ENCODE measurements at regions not wholly inside any gene's neighbourhood (a gene's known extent, or its start where the extent isn't known, plus 50 kb on each side); places are given as distances from the start of the nearest gene placed in this dataset.
A peak's percentile ranks its signal among the peaks of the same experiment; 100 is the strongest.
"Not testable (repeated sequence)": the region's sequence is repeated elsewhere in the genome, so short reads cannot be mapped to it uniquely, and the experiment has no call there.

DNA sequence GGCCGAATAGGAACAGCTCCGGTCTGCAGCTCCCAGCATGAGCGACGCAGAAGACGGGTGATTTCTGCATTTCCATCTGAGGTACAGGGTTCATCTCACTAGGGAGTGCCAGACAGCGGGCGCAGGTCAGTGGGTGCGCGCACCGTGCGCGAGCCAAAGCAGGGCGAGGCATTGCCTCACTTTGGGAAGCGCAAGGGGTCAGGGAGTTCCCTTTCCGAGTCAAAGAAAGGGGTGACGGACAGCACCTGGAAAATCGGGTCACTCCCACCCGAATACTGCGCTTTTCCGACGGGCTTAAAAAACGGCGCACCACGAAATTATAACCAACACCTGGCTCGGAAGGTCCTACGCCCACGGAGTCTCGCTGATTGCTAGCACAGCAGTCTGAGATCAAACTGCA is 386.8 kb upstream of the SPHKAP start:
- DNase-seq; H3K27me3 ChIP-seq (ENCODE audit: control insufficient read depth, insufficient read depth, low read length); H3K36me3 ChIP-seq (ENCODE audit: control insufficient read depth, insufficient read depth, low read length); H3K4me3 ChIP-seq (ENCODE audit: low read length); H3K9me3 ChIP-seq (ENCODE audit: control insufficient read depth, low read depth, low read length); H3K4me1 ChIP-seq (ENCODE audit: control insufficient read depth, insufficient read depth, low read length); H3K27ac ChIP-seq (ENCODE audit: low read length): not testable (repeated sequence)
- no CpG with 5 or more reads among the region's 28 CpGs for WGBS (ENCODE audit: insufficient coverage, low lambda C conversion rate)

DNA sequence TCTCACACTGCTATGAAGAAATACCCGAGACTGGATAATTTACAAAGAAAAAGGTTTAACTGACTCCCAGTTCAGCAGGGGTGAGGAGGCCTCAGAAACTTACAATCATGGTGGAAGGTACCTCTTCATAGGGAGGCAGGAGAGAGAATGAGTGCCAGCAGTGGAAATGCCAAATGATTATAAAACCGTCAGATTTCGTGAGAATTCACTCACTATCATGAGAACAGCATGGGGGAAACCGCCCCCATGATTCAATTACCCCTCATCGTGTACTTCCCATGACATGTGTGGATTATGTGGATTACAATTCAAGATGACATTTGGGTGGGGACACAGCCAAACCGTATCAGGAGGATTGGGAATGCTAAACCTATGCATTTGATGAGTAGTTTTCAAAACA is 380.3 kb upstream of the SPHKAP start:
- Histone ChIP-seq H3K27me3 (ENCODE audit: control insufficient read depth, insufficient read depth, low read length) (no peaks in the 10 kb centered on the region), H3K36me3 (ENCODE audit: control insufficient read depth, insufficient read depth, low read length) (no peaks in the 10 kb centered on the region), H3K4me1 (ENCODE audit: control insufficient read depth, insufficient read depth, low read length) (no peaks in the 10 kb centered on the region), H3K27ac (ENCODE audit: low read length) (no peak overlapping the region), H3K9me3 (ENCODE audit: control insufficient read depth, low read depth, low read length) (no peaks in the 10 kb centered on the region), H3K4me3 (ENCODE audit: low read length) (no peak overlapping the region)
- 80% methylated on average over 1 of the region's 6 CpGs for WGBS (ENCODE audit: insufficient coverage, low lambda C conversion rate)
- DNase-seq = no peak

DNA sequence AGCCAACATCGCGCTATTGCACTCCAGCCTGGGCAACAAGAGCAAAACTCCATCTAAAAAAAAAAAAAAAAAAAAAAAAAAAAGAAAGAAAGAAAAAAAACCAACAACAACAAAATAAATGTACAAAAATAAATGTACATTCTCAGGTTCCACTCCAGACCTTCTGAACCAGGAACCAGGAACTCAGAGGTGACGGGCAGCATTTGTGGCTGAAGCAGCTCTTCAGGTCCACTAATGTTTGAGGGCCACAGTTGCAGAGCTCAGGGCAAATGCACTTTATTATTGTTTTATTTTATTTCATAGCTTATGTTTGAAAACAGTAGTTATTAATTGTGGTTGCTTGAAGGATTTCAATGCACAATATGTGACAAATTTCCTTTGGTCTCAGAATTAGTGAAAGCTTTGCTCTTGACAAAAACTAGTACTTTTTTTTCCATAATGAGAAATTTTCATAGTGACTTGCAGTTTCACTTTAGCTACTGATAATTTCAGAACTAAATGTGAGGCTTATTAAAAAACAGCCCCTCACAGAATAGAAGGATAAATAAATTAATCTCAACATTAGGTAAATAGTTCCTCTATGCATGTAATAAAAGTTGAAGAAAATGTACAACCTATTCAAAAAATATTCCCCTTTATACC is 378.4 kb upstream of the SPHKAP start:
- Histone ChIP-seq H3K4me3 (ENCODE audit: low read length) (no peak overlapping the region), H3K9me3 (ENCODE audit: control insufficient read depth, low read depth, low read length) (no peaks in the 10 kb centered on the region), H3K36me3 (ENCODE audit: control insufficient read depth, insufficient read depth, low read length) (no peaks in the 10 kb centered on the region), H3K27me3 (ENCODE audit: control insufficient read depth, insufficient read depth, low read length) (no peaks in the 10 kb centered on the region), H3K27ac (ENCODE audit: low read length) (no peak overlapping the region), H3K4me1 (ENCODE audit: control insufficient read depth, insufficient read depth, low read length) (no peaks in the 10 kb centered on the region)
- DNase-seq = no peak
- WGBS (ENCODE audit: insufficient coverage, low lambda C conversion rate) = no CpG with 5 or more reads among the region's 3 CpGs

DNA sequence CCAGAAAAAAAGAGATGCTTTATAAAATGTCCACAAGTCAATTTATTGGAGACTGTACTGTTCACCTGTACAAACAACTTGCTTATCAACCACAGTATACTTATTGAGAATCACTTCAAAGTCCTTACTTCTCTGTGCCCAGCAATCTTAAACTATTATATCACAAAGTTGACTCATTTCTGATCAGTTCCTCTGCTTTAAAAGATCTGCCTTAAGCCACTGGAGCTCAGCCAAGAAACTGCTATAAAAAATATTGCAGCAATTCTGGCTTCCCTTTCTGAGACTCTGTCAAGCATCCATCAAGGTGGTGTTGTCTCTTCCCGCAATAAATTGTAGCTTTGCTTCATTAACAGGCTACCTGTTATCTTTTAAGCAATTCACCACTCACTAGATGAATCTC is 375.2 kb upstream of the SPHKAP start:
- Histone ChIP-seq H3K4me1 (ENCODE audit: control insufficient read depth, insufficient read depth, low read length) (no peaks in the 10 kb centered on the region), H3K4me3 (ENCODE audit: low read length) (no peak overlapping the region), H3K27me3 (ENCODE audit: control insufficient read depth, insufficient read depth, low read length) (no peaks in the 10 kb centered on the region), H3K9me3 (ENCODE audit: control insufficient read depth, low read depth, low read length) (no peaks in the 10 kb centered on the region), H3K27ac (ENCODE audit: low read length) (no peak overlapping the region), H3K36me3 (ENCODE audit: control insufficient read depth, insufficient read depth, low read length) (no peaks in the 10 kb centered on the region)
- DNase-seq = peak; percentile 7 to 57
- WGBS (ENCODE audit: insufficient coverage, low lambda C conversion rate) = no CpG with 5 or more reads among the region's 1 CpG

DNA sequence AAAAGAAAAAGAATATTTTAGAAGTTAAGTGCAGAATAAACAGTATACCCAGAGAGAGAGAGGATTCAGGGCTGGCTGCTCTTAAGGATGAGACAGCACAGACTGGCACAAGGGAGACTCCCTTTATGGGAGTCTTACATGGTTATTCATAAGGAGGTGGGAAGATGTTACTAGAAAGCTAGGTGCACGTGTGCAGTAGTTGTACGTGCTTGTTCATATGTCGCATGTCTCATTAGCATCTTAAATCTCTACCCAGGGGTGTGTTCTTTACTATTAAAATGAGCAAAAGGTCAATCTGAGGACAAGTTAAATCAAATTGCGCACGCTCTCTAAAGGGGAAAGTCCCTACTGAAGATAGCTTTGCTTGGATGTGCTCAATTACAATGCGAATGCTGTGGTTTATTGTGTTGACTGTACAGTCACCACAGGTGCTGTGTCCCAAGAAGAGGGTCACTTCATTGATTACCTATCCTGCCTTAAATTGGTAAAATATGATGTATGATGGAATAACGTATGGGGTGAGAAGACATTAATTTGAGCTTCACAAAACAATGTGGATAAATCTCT is 368.0 kb upstream of the SPHKAP start:
- no peak for DNase-seq
- no peaks in the 10 kb centered on the region for H3K4me1 ChIP-seq (ENCODE audit: control insufficient read depth, insufficient read depth, low read length)
- H3K9me3 ChIP-seq (ENCODE audit: control insufficient read depth, low read depth, low read length) = no peaks in the 10 kb centered on the region
- H3K27ac ChIP-seq (ENCODE audit: low read length) = no peak overlapping the region
- 100% methylated on average over 1 of the region's 7 CpGs for WGBS (ENCODE audit: insufficient coverage, low lambda C conversion rate)
- no peak overlapping the region for H3K4me3 ChIP-seq (ENCODE audit: low read length)
- no peaks in the 10 kb centered on the region for H3K27me3 ChIP-seq (ENCODE audit: control insufficient read depth, insufficient read depth, low read length)
- H3K36me3 ChIP-seq (ENCODE audit: control insufficient read depth, insufficient read depth, low read length) = no peaks in the 10 kb centered on the region

DNA sequence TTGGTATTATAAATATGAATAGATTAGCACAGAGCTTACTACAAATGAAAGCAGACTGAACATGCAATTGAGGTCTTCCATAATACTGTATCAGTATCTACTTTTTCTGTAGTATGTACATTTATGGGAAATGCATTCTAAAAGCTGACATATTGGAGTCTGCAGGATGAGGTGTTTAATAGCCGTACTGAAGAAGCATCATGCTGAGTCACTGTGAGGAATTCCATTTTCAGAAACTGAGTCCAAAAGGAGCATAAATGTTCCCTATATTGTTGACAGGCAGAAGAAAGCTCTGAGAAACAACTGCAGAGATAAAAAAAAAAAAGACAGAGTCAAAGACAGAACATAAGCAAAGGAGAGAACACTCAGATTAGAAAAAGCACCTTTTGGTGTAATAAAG is 366.7 kb upstream of the SPHKAP start:
- Histone ChIP-seq H3K27ac (ENCODE audit: low read length) (no peak overlapping the region), H3K36me3 (ENCODE audit: control insufficient read depth, insufficient read depth, low read length) (no peaks in the 10 kb centered on the region), H3K4me1 (ENCODE audit: control insufficient read depth, insufficient read depth, low read length) (no peaks in the 10 kb centered on the region), H3K27me3 (ENCODE audit: control insufficient read depth, insufficient read depth, low read length) (no peaks in the 10 kb centered on the region), H3K9me3 (ENCODE audit: control insufficient read depth, low read depth, low read length) (no peaks in the 10 kb centered on the region), H3K4me3 (ENCODE audit: low read length) (no peak overlapping the region)
- WGBS (ENCODE audit: insufficient coverage, low lambda C conversion rate) = no CpG with 5 or more reads among the region's 1 CpG
- no peak for DNase-seq

DNA sequence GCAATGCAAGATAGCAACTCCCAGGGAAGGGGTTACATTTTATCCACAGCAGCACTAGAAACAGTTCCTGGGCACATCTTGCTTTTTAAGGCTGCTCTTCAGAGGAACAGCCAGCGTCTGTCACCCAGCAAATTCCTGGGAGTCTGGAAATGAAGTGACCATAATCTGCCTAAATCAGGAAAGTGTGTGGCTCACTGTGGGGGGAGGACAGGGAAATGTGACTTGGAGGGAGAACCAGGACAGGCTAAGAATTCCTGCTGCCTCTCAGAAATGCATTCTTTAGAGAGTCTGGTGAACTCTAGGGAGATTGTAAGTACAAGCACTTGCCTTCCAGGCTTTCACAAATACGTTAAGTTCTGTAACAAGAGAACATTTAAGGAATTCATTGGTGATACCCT is 364.3 kb upstream of the SPHKAP start:
- no CpG with 5 or more reads among the region's 2 CpGs for whole genome bisulfite sequencing (ENCODE audit: insufficient coverage, low lambda C conversion rate)
- Histone ChIP-seq H3K9me3 (ENCODE audit: control insufficient read depth, low read depth, low read length) (no peaks in the 10 kb centered on the region), H3K4me1 (ENCODE audit: control insufficient read depth, insufficient read depth, low read length) (no peaks in the 10 kb centered on the region), H3K27ac (ENCODE audit: low read length) (no peak overlapping the region), H3K27me3 (ENCODE audit: control insufficient read depth, insufficient read depth, low read length) (no peaks in the 10 kb centered on the region), H3K4me3 (ENCODE audit: low read length) (no peak overlapping the region), H3K36me3 (ENCODE audit: control insufficient read depth, insufficient read depth, low read length) (no peaks in the 10 kb centered on the region)
- DNase-seq = no peak

DNA sequence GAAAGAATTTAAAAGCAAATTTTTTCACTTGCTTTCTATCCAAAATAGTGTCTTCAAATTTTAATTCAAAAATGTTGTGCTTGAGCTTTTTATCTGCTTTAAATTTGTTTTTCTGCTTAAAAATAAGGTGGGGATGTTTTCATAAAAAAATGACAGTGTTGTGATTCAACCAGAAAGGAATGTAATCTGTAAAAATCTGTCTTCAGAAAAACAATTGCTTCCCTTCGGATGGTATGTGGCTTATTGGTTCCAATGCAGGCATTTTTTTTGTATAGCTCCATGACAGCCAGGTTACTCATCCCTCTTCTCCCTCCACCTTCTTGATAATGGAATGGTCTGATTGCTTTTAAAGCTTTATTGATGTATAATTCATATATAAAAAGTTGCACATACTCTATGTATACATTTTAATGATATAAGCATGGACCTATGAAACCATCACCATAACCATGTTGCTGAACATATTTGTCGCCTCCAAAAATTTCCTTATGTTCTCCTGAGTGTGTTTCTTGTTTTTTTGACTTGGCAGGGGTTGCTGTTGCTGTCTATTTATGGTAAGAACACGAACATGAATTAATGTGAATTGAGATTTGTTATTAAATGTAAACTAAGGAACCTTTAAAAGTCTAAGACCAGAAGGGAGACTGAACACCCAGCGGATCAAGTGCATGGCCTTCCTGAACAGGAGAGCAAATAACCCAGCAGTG is 363.7 kb upstream of the SPHKAP start:
- no peak overlapping the region for H3K27ac ChIP-seq (ENCODE audit: low read length)
- no peaks in the 10 kb centered on the region for H3K27me3 ChIP-seq (ENCODE audit: control insufficient read depth, insufficient read depth, low read length)
- no CpG with 5 or more reads among the region's 4 CpGs for WGBS (ENCODE audit: insufficient coverage, low lambda C conversion rate)
- no peak overlapping the region for H3K4me3 ChIP-seq (ENCODE audit: low read length)
- H3K9me3 ChIP-seq (ENCODE audit: control insufficient read depth, low read depth, low read length) = no peaks in the 10 kb centered on the region
- no peak for DNase-seq
- H3K36me3 ChIP-seq (ENCODE audit: control insufficient read depth, insufficient read depth, low read length) = no peaks in the 10 kb centered on the region
- H3K4me1 ChIP-seq (ENCODE audit: control insufficient read depth, insufficient read depth, low read length) = no peaks in the 10 kb centered on the region

DNA sequence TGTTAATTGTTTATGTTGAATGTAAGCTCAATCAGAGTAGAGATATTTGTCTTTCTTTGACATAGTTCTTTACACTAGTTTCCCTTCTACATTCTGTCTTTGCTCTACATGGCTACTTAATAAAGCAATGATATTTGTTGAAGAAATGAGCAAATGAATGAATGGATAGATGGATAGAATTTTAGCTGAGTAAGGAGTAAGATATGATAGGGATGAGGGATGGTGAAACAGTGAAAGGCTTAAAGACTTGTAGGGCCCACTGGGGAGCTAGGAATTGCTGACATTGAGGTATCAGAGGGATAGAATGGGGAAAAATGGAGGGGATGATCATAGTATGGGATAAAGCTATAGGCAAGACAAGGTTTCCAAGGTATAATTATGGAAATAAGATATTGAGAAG is 361.6 kb upstream of the SPHKAP start:
- no peaks in the 10 kb centered on the region for H3K27me3 ChIP-seq (ENCODE audit: control insufficient read depth, insufficient read depth, low read length)
- DNase-seq = no peak
- no peaks in the 10 kb centered on the region for H3K4me1 ChIP-seq (ENCODE audit: control insufficient read depth, insufficient read depth, low read length)
- H3K9me3 ChIP-seq (ENCODE audit: control insufficient read depth, low read depth, low read length) = no peaks in the 10 kb centered on the region
- H3K27ac ChIP-seq (ENCODE audit: low read length) = no peak overlapping the region
- H3K36me3 ChIP-seq (ENCODE audit: control insufficient read depth, insufficient read depth, low read length) = no peaks in the 10 kb centered on the region
- no peak overlapping the region for H3K4me3 ChIP-seq (ENCODE audit: low read length)

DNA sequence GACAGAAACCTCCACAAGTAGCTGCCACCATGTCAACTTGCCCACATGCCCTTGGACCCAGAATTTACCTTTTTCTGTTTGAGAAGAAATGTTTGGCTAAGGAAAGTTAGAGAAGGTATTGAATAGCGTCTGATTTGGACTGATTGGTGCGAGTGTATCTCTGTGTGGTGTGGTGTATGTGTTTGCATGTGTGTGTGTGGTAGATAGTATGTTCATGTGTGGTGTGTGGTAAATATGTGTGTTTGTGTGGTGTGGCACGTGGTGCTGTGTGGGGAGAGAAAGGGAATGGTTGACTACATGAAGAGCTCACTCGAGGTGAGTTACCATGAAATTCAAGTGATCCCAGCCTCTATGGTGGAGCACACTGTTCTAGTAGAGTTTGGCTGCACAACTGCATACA is 360.8 kb upstream of the SPHKAP start:
- no peak overlapping the region for H3K27ac ChIP-seq (ENCODE audit: low read length)
- H3K36me3 ChIP-seq (ENCODE audit: control insufficient read depth, insufficient read depth, low read length) = no peaks in the 10 kb centered on the region
- no peaks in the 10 kb centered on the region for H3K27me3 ChIP-seq (ENCODE audit: control insufficient read depth, insufficient read depth, low read length)
- H3K9me3 ChIP-seq (ENCODE audit: control insufficient read depth, low read depth, low read length) = no peaks in the 10 kb centered on the region
- DNase-seq = no peak
- H3K4me1 ChIP-seq (ENCODE audit: control insufficient read depth, insufficient read depth, low read length) = no peaks in the 10 kb centered on the region
- WGBS (ENCODE audit: insufficient coverage, low lambda C conversion rate) = no CpG with 5 or more reads among the region's 4 CpGs
- no peak overlapping the region for H3K4me3 ChIP-seq (ENCODE audit: low read length)

DNA sequence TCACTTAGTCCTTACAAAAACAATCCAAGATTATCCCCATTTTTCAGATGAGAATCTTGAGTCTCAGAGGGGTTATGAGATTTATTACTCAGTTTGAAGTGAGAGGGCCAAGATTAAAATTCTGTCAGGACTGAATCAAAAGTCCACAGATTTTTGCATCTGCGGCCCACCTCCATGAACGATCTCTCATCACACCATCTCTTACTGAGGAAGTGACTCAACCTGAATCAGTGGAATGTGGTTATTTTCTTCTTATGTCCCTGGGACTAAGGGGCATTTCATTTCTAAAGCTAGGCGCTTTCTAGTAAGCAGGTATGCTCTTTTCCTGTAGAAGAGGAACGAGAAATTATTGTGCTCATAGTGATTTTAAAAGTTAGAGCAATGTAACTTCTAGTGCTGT is 360.3 kb upstream of the SPHKAP start:
- H3K4me1 ChIP-seq (ENCODE audit: control insufficient read depth, insufficient read depth, low read length) = no peaks in the 10 kb centered on the region
- no peaks in the 10 kb centered on the region for H3K9me3 ChIP-seq (ENCODE audit: control insufficient read depth, low read depth, low read length)
- no peak overlapping the region for H3K27ac ChIP-seq (ENCODE audit: low read length)
- H3K36me3 ChIP-seq (ENCODE audit: control insufficient read depth, insufficient read depth, low read length) = no peaks in the 10 kb centered on the region
- H3K27me3 ChIP-seq (ENCODE audit: control insufficient read depth, insufficient read depth, low read length) = no peaks in the 10 kb centered on the region
- no peak for DNase-seq
- 80% methylated on average over 1 of the region's 4 CpGs for WGBS (ENCODE audit: insufficient coverage, low lambda C conversion rate)
- H3K4me3 ChIP-seq (ENCODE audit: low read length) = no peak overlapping the region
